GM10266 (cell line): ENCODE measurements at regions not wholly inside any gene's neighbourhood (a gene's known extent, or its start where the extent isn't known, plus 50 kb on each side); places are given as distances from the start of the nearest gene placed in this dataset.

Experiments used
- DNase-seq: peaks from one replicate; pipeline ENCODE4 v3.0.0; 2012; ENCODE audit errors: extremely low spot score
- CTCF ChIP-seq: IDR thresholded peaks from 2 replicates; pipeline ENCODE4 v1.5.1; 2012; ENCODE audit warnings: mild to moderate bottlenecking, low read depth; ENCODE audit not compliant: control insufficient read depth, insufficient read depth; ENCODE audit errors: missing control alignments

- DNase-seq = no peak
- TF ChIP-seq CTCF = no peak
Observed at GRCh38 chr2:108079736-108080135, 93.4 kb downstream of the SLC5A7 start.

- no peak for DNase-seq
- TF ChIP-seq CTCF = no peak
Observed at GRCh38 chr2:108080177-108080576, 93.9 kb downstream of the SLC5A7 start.

GRCh38 chr2:108082978-108083377 is 96.7 kb downstream of the SLC5A7 start:
- TF ChIP-seq CTCF = no peak
- DNase-seq = no peak

DNA sequence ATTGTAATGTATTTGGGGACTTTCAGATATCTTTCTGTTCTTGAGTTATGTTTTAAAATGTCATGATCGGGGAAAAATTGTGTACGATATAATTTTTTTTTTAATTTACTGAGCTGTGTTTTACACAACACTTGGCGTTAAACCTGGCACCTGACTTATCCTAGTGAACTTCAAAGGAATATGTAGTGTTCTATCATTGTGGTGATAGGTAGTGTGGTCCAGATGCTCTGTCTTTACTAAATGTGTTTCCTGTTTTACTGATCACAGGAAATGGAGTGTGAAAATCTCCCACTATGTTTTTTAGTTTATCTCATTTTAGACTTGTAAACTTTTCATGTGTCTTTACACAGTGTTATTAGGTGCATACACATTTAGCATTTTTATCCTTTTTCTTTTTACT is 98.0 kb downstream of the SLC5A7 start:
- no peak for DNase-seq
- TF ChIP-seq CTCF = no peak

DNA sequence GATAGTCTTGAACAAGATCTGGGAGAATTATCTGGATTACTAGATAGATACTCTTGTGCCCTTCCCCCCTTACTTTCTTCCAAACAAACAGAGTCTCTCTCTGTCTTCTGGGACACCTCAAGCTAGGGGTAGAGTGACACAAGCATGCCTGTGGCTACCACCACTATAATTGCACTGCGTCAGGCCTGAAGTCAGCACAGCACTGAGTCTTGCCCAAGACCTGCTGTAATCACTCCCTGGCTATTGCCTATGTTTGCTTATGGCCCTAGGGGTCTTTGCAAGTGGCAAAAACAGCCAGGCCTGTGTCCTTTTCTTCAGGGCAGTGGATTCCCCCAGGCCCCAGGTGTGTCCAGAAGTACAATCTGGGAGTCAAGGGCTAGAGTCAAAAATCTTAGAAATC is 106.6 kb downstream of the SLC5A7 start:
- DNase-seq = no peak
- no peak for TF ChIP-seq CTCF

DNA sequence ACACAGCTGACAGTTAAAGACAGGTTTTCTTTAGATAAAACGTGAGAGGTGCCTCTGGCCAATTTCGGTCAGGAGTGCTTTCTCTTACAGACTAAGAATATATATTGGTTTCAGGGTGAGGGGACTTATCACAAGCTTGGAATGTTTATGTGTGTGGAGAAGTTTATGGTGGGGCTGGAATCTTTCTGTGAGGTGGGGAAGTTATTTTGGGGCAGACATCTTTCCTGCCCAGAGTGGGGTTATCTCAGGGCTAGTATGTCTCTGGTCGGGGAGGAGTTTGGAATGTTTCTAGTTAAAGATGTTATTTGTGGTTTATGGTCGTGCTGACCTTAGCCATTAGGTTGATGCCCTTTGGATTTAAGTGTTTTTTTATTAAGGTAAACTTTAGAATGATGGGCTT is 115.2 kb downstream of the SLC5A7 start:
- TF ChIP-seq CTCF = no peak

GRCh38 chr2:108106731-108107130 is 120.4 kb downstream of the SLC5A7 start:
- DNase-seq = no peak
- TF ChIP-seq CTCF = no peak

More for the DNA sequence above, 115.2 kb downstream of the SLC5A7 start:
- DNase-seq = no peak
